K562 (cell line): ENCODE measurements at regions not wholly inside any gene's neighbourhood (a gene's known extent, or its start where the extent isn't known, plus 50 kb on each side); places are given as distances from the start of the nearest gene placed in this dataset.

Source experiments
- ATAC-seq: fragments of 200-7000 bp; cut with Tn5 transposase; 3 replicates; pipeline ENCODE4 v1.9.1; 2020; ENCODE audit warnings: moderate library complexity
- BruUV-seq: library from RNA; stranded (reverse); fragments of 400-500 nt; replicated peaks from 2 replicates; lab custom pipeline; 2021; lab: Mats Ljungman, UMichigan
- CTCF ChIA-PET: fragments of 300-600 bp; formaldehyde crosslinking; extraction: SDS; loops from one replicate; lab custom pipeline; 2021; ENCODE audit warnings: low intra/inter-chr PET ratio; lab: Yijun Ruan, JAX
- POLR2A ChIA-PET: fragments of 300-600, 350-650 bp; sonication (Branson Sonifier 250); formaldehyde crosslinking; extraction: SDS; loops from one replicate; lab custom pipeline; 2021; ENCODE audit warnings: antibody characterized with exemption, inconsistent platforms; lab: Yijun Ruan, JAX
- DNase-seq, 4 experiments: peaks; one replicate each; pipeline versions ENCODE4 v3.0.0 to v3.0.0-alpha.2; 2011 to 2018; ENCODE audit warnings: low spot score in 3 of 4, mixed read lengths in 3 of 4; ENCODE audit errors: extremely low read depth in 1 of 4
- FAIRE-seq: peaks from 2 replicates; lab custom pipeline; 2011; peaks lifted over from hg19 to GRCh38; lab: Jason Lieb, UNC
- H2AFZ ChIP-seq: 2 replicates; pipeline ENCODE4 v1.6.0; 2011; ENCODE audit warnings: low read depth, low read length, control low read depth, inconsistent platforms
- H3K27ac ChIP-seq: fragments of 200-600 bp; 3 replicates; pipeline ENCODE4 v1.8.0; 2011; ENCODE audit warnings: low read depth, mild to moderate bottlenecking, control low read depth, inconsistent platforms, low read length, moderate library complexity, mixed read lengths; ENCODE audit errors: extremely low read depth
- H3K27me3 ChIP-seq, 2 experiments: fragments of 300-600 bp in 1 of 2; 2 replicates in 1 of 2; 3 replicates in 1 of 2; pipeline versions ENCODE4 v1.6.0 to v1.8.0; 2011; ENCODE audit warnings: inconsistent platforms in 2 of 2, low read length in 2 of 2, mild to moderate bottlenecking in 1 of 2, mixed read lengths in 1 of 2, moderate library complexity in 1 of 2; ENCODE audit not compliant: control insufficient read depth in 2 of 2, insufficient read depth in 2 of 2
- H3K36me3 ChIP-seq: fragments of 300-600 bp; 3 replicates; pipeline ENCODE4 v1.8.0; 2011; ENCODE audit warnings: mild to moderate bottlenecking, low read length, inconsistent platforms; ENCODE audit not compliant: control insufficient read depth, insufficient read depth
- H3K4me1 ChIP-seq, 2 experiments: fragments of 200-600 bp in 1 of 2; replicated peaks in 1 of 2; 2 replicates in 1 of 2; 3 replicates in 1 of 2; pipeline versions ENCODE4 v1.5.1 to v1.8.0; 2011; ENCODE audit warnings: inconsistent platforms in 2 of 2, low read length in 2 of 2, mild to moderate bottlenecking in 1 of 2, mixed read lengths in 1 of 2, moderate library complexity in 1 of 2; ENCODE audit not compliant: control insufficient read depth in 2 of 2, insufficient read depth in 2 of 2
- H3K4me2 ChIP-seq: 2 replicates; pipeline ENCODE4 v1.6.1; 2011; ENCODE audit warnings: low read length, control low read depth, inconsistent platforms, mixed read lengths; ENCODE audit not compliant: insufficient read depth
- H3K4me3 ChIP-seq: fragments of 200-600 bp; sonication (generic), shearing (Covaris generic); 2 replicates; pipeline ENCODE4 v1.5.1; 2016; ENCODE audit warnings: control low read depth, inconsistent platforms
- H3K79me2 ChIP-seq: fragments of 200-600 bp; 3 replicates; pipeline ENCODE4 v1.8.0; 2011; ENCODE audit warnings: low read length, inconsistent platforms; ENCODE audit not compliant: control insufficient read depth, insufficient read depth
- H3K9ac ChIP-seq, 2 experiments: 2 replicates each; pipeline versions ENCODE4 v1.6.0 to v1.6.1; 2011; ENCODE audit warnings: low read depth in 2 of 2, low read length in 2 of 2, control low read depth in 1 of 2, inconsistent platforms in 1 of 2, mild to moderate bottlenecking in 1 of 2, mixed read lengths in 1 of 2; ENCODE audit not compliant: insufficient read depth in 1 of 2
- H3K9me1 ChIP-seq: one replicate; pipeline ENCODE4 v1.6.0; 2011; ENCODE audit warnings: inconsistent platforms, mild to moderate bottlenecking, low read length, moderate library complexity; ENCODE audit not compliant: control insufficient read depth, insufficient read depth
- H3K9me3 ChIP-seq: replicated peaks from 2 replicates; pipeline ENCODE4 v1.5.1; 2011; ENCODE audit warnings: low read depth, low read length, inconsistent platforms; ENCODE audit not compliant: control insufficient read depth, insufficient read depth
- H4K20me1 ChIP-seq: replicated peaks from 2 replicates; pipeline ENCODE4 v1.6.1; 2011; ENCODE audit warnings: low read length, inconsistent platforms, mixed read lengths; ENCODE audit not compliant: control insufficient read depth, insufficient read depth
- POLR2A ChIP-seq: fragments of 450-650 bp; conservative IDR thresholded peaks from 2 replicates; pipeline ENCODE4 v1.6.1; 2016
- POU5F1 ChIP-seq: fragments of 150-350 bp; IDR thresholded peaks from 2 replicates; pipeline ENCODE4 v1.6.1; 2014; ENCODE audit warnings: borderline replicate concordance, low read length, low read depth, mild to moderate bottlenecking; ENCODE audit not compliant: partially characterized antibody
- RBM34 ChIP-seq: fragments of 200-400 bp; formaldehyde crosslinking; IDR thresholded peaks from 2 replicates; pipeline ENCODE4 v1.6.1; 2018; ENCODE audit warnings: low read length, borderline replicate concordance; ENCODE audit not compliant: insufficient read depth
- ZBTB7A ChIP-seq: IDR thresholded peaks from 2 replicates; pipeline ENCODE4 v1.6.1; 2011; ENCODE audit warnings: low read depth, mild to moderate bottlenecking, low read length, moderate library complexity, borderline replicate concordance; ENCODE audit not compliant: control insufficient read depth
- ZNF24 ChIP-seq: fragments of 450-650 bp; IDR thresholded peaks from 2 replicates; pipeline ENCODE4 v1.6.1; 2016
- ZNF764 ChIP-seq: fragments of 250-450 bp; sonication (Bioruptor Pico); IDR thresholded peaks from 2 replicates; pipeline ENCODE4 v1.4.0; 2020; ENCODE audit warnings: low read depth, mild to moderate bottlenecking, moderate library complexity
- WGBS: fragments of 100-300 bp; shearing (Covaris generic); methylation state at CpG from one replicate; pipeline ENCODE4 v1.1.6; 2016; ENCODE audit warnings: low coverage, mixed read lengths; ENCODE audit not compliant: insufficient coverage; ENCODE audit errors: missing lambda C conversion rate; 5-methylcytosine and 5-hydroxymethylcytosine counted together
- in situ Hi-C: fragments of 300-500 bp; cut with MboI; formaldehyde crosslinking; loops from 4 replicates; pipeline ENCODE4 v1.15.0; 2018; ENCODE audit warnings: inconsistent platforms, mixed read lengths
- intact Hi-C: fragments of 100-400 bp; cut with micrococcal nuclease; formaldehyde crosslinking; loops from 2 replicates; pipeline ENCODE4 v1.14.2; 2022
- TF ChIP-seq, protein P1 (sequence below): fragments of 450-650 bp; IDR thresholded peaks from 2 replicates; pipeline ENCODE4 v1.6.1; 2016
- TF ChIP-seq, protein P2 (sequence below): fragments of 450-650 bp; IDR thresholded peaks from 2 replicates; pipeline ENCODE4 v1.6.1; 2017; ENCODE audit warnings: mild to moderate bottlenecking, moderate library complexity

DNA sequence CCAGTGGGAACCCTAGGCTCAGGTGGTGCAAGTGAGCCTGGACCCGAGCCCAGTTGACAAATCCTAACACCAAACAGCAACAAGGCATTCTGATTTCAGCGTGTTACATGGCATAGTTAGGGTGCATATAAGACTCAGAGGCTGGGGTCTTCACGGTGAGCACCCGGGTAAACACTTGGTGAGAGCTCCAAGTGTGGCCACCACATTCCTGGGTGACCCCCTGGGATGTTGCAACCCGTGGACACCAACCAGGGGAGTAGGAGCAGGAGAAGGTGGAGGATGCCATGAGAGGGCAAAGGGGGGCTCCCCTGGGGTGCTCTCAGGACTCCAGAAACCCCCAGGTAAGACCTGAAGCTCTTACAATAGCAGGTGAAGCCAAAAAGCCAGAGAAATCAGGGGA lies 69.9 kb upstream of the CDH5 start (continued):
- TF ChIP-seq, protein P1, sequence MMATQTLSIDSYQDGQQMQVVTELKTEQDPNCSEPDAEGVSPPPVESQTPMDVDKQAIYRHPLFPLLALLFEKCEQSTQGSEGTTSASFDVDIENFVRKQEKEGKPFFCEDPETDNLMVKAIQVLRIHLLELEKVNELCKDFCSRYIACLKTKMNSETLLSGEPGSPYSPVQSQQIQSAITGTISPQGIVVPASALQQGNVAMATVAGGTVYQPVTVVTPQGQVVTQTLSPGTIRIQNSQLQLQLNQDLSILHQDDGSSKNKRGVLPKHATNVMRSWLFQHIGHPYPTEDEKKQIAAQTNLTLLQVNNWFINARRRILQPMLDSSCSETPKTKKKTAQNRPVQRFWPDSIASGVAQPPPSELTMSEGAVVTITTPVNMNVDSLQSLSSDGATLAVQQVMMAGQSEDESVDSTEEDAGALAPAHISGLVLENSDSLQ = no peak
- TF ChIP-seq ZNF764 (CRISPR knock-in tag) (no peak), RBM34 (no peak), ZBTB7A (no peak)
- TF ChIP-seq, protein P2, sequence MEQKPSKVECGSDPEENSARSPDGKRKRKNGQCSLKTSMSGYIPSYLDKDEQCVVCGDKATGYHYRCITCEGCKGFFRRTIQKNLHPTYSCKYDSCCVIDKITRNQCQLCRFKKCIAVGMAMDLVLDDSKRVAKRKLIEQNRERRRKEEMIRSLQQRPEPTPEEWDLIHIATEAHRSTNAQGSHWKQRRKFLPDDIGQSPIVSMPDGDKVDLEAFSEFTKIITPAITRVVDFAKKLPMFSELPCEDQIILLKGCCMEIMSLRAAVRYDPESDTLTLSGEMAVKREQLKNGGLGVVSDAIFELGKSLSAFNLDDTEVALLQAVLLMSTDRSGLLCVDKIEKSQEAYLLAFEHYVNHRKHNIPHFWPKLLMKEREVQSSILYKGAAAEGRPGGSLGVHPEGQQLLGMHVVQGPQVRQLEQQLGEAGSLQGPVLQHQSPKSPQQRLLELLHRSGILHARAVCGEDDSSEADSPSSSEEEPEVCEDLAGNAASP = no peak

DNA sequence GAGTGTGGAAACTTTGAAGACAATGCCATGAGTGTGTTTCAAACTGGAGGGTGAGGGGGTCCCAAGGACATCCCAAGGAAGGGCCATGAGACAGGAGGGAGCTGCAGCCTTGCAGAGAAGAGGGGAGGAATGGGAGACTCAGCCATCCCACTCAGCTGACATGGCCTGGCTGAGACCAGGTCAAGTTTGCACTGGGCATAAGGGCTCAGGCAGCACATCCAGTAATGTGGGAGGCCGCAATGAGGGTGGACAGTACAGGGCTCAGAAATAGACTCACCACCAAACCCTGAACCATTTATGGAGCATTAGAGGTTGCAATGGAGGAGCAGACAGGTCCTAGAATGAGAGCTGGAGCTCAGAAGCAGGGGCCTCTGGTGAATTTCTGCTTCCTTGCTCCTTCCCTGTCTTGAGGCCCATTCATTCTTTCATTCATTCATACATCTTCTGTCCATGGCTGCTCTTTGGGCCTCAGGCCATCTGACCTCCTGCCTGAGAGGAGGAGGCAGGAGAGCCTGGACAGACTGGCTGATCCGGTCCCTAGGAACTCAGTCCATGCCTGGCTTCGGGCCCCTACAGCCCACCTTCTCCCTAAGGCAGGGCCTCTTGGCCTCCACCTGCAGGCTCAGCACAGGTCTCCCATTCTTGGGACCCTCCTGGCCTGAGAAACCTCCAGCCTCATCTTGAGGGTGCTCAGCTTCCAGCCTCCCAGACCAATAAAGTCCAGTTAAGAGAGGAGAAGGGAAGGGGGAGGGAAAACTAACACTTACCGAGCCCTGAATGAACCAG lies 70.5 kb upstream of the CDH5 start:
- peaks cover 0 to 4% of the 10 kb centered on the region in 2 experiments; a peak in 1 of 5 replicates for H3K27me3 ChIP-seq
- no peak for ATAC-seq
- no peaks in the 10 kb centered on the region for H3K36me3 ChIP-seq

More for the DNA sequence above, 70.5 kb upstream of the CDH5 start:
- no peak overlapping the region for H3K27ac ChIP-seq
- no peaks in the 10 kb centered on the region for H4K20me1 ChIP-seq
- no peaks in the 10 kb centered on the region for H3K9me1 ChIP-seq
- no TSS peak for BruUV-seq
- intact Hi-C loops (no loop called here), in situ Hi-C loops (no loop called here)
- FAIRE-seq (no peak), DNase-seq (no peak)
- CTCF ChIA-PET = no interaction called here
- no peak overlapping the region for H3K4me3 ChIP-seq
- H3K4me1 ChIP-seq = no peaks in the 10 kb centered on the region
- POLR2A ChIA-PET = no interaction called here
- H3K4me2 ChIP-seq = no peak overlapping the region
- H2AFZ ChIP-seq = no peak overlapping the region
- TF ChIP-seq POLR2A (no peak), POU5F1 (no peak), ZNF24 (no peak)
- H3K79me2 ChIP-seq = no peaks in the 10 kb centered on the region
- WGBS = 0% methylated on average over 4 of the region's 4 CpGs
- H3K9me3 ChIP-seq = no peaks in the 10 kb centered on the region
- H3K9ac ChIP-seq = no peak overlapping the region; a peak in 1 of 4 replicates
